CD14-positive monocyte (primary cell): ENCODE measurements at regions not wholly inside any gene's neighbourhood (a gene's known extent, or its start where the extent isn't known, plus 50 kb on each side); places are given as distances from the start of the nearest gene placed in this dataset.

ENCODE experiments used
- DNase-seq, 3 donors: peaks; one replicate each; pipeline ENCODE4 v3.0.0-alpha.2; 2011 to 2022
- H2AFZ ChIP-seq: 2 replicates; pipeline ENCODE4 v1.6.0; 2012; ENCODE audit warnings: mild to moderate bottlenecking, low read depth, low read length, inconsistent platforms; ENCODE audit not compliant: insufficient read depth, poor library complexity, severe bottlenecking
- H3K27ac ChIP-seq, 2 donors: 1 replicate in 1 of 2; 2 replicates in 1 of 2; pipeline ENCODE4 v1.5.1; 2012 to 2013; ENCODE audit warnings: low read length in 2 of 2, control low read depth in 1 of 2, inconsistent platforms in 1 of 2, low read depth in 1 of 2, mild to moderate bottlenecking in 1 of 2
- H3K27me3 ChIP-seq, 2 donors: one replicate each; pipeline versions ENCODE4 v1.6.0 to v1.6.1; 2011 to 2013; ENCODE audit warnings: low read length in 2 of 2; ENCODE audit not compliant: control insufficient read depth in 2 of 2, insufficient read depth in 2 of 2
- H3K36me3 ChIP-seq, 2 donors: replicated peaks in 1 of 2; 1 replicate in 1 of 2; 2 replicates in 1 of 2; pipeline versions ENCODE4 v1.5.1 to v1.6.1; 2012 to 2013; ENCODE audit warnings: low read length in 2 of 2, control low read depth in 1 of 2, inconsistent platforms in 1 of 2, mild to moderate bottlenecking in 1 of 2; ENCODE audit not compliant: insufficient read depth in 2 of 2, control insufficient read depth in 1 of 2
- H3K4me1 ChIP-seq, 2 donors: 1 replicate in 1 of 2; 2 replicates in 1 of 2; pipeline versions ENCODE4 v1.5.1 to v1.6.1; 2012 to 2013; ENCODE audit warnings: low read length in 2 of 2, control low read depth in 1 of 2, inconsistent platforms in 1 of 2, mild to moderate bottlenecking in 1 of 2, moderate library complexity in 1 of 2; ENCODE audit not compliant: insufficient read depth in 2 of 2, control insufficient read depth in 1 of 2
- H3K4me2 ChIP-seq: replicated peaks from 2 replicates; pipeline ENCODE3; 2012; ENCODE audit warnings: low read length, moderate library complexity, mild to moderate bottlenecking; ENCODE audit not compliant: poor library complexity, severe bottlenecking; ENCODE audit errors: extremely low read depth
- H3K4me3 ChIP-seq, 3 experiments: fragments of 200-600 bp in 1 of 3; sonication (generic) in 1 of 3; replicated peaks in 1 of 3; 1 replicate in 2 of 3; 2 replicates in 1 of 3; pipeline ENCODE4 v1.5.1; 2011 to 2013; ENCODE audit warnings: low read length in 3 of 3, mild to moderate bottlenecking in 3 of 3, control low read depth in 2 of 3, low read depth in 2 of 3, inconsistent platforms in 1 of 3, moderate library complexity in 1 of 3
- H3K79me2 ChIP-seq: 2 replicates; pipeline ENCODE4 v1.6.0; 2012; ENCODE audit warnings: mild to moderate bottlenecking, control low read depth, inconsistent platforms, low read length, moderate library complexity; ENCODE audit not compliant: insufficient read depth
- H3K9ac ChIP-seq: 2 replicates; pipeline ENCODE4 v1.6.0; 2017; ENCODE audit warnings: low read length, mild to moderate bottlenecking; ENCODE audit not compliant: insufficient read depth, poor library complexity, severe bottlenecking
- H3K9me3 ChIP-seq, 2 donors: replicated peaks in 1 of 2; 1 replicate in 1 of 2; 2 replicates in 1 of 2; pipeline versions ENCODE4 v1.5.1 to v1.6.1; 2012 to 2013; ENCODE audit warnings: low read length in 2 of 2, control low read depth in 1 of 2; ENCODE audit not compliant: control insufficient read depth in 1 of 2, insufficient read depth in 1 of 2
- H4K20me1 ChIP-seq: 2 replicates; pipeline ENCODE4 v1.6.0; 2012; ENCODE audit warnings: mild to moderate bottlenecking, low read length, control low read depth, moderate library complexity; ENCODE audit not compliant: insufficient read depth
- H3K27ac Mint-ChIP-seq, 7 donors: one replicate each; pipeline ENCODE4 v1.8.0; 2020; ENCODE audit warnings: mild to moderate bottlenecking in 7 of 7, mixed read lengths in 7 of 7, moderate library complexity in 6 of 7, inconsistent platforms in 2 of 7
- H3K27me3 Mint-ChIP-seq, 3 donors: one replicate each; pipeline ENCODE4 v1.8.0; 2021 to 2022; ENCODE audit warnings: low read depth in 3 of 3, mild to moderate bottlenecking in 3 of 3, mixed read lengths in 3 of 3, moderate library complexity in 3 of 3, inconsistent platforms in 1 of 3
- H3K36me3 Mint-ChIP-seq, 2 donors: one replicate each; pipeline ENCODE4 v1.8.0; 2020; ENCODE audit warnings: mixed read lengths in 2 of 2, inconsistent platforms in 1 of 2, mild to moderate bottlenecking in 1 of 2
- H3K4me1 Mint-ChIP-seq: one replicate; pipeline ENCODE4 v1.8.0; 2020; ENCODE audit warnings: mild to moderate bottlenecking, mixed read lengths
- H3K4me3 Mint-ChIP-seq, 2 donors: one replicate each; pipeline ENCODE4 v1.8.0; 2020; ENCODE audit warnings: mild to moderate bottlenecking in 2 of 2, mixed read lengths in 2 of 2, moderate library complexity in 1 of 2
- H3K9me3 Mint-ChIP-seq, 7 donors: one replicate each; pipeline ENCODE4 v1.8.0; 2020 to 2022; ENCODE audit warnings: mixed read lengths in 7 of 7, mild to moderate bottlenecking in 6 of 7, moderate library complexity in 6 of 7, inconsistent platforms in 2 of 7
- CTCF ChIP-seq: fragments of 200-600 bp; IDR thresholded peaks from one replicate; pipeline ENCODE4 v1.8.0; 2022; ENCODE audit warnings: antibody characterized with exemption, mild to moderate bottlenecking
- WGBS: methylation state at CpG from one replicate; pipeline ENCODE4 v1.1.5; 2013; ENCODE audit warnings: missing lambda C conversion rate; ENCODE audit not compliant: insufficient coverage; 5-methylcytosine and 5-hydroxymethylcytosine counted together
- intact Hi-C, 2 donors: fragments of 100-400 bp; cut with micrococcal nuclease; formaldehyde crosslinking; loops; one replicate each; pipeline versions ENCODE4 v1.15.0 to v1.15.1; 2023

- Mint-ChIP-seq H3K27me3 (peaks cover 0 to 6% (median 5%) of the 10 kb centered on the region in 3 donors), H3K27ac (peak overlapping the region in 1 of 7 donors; percentile 50), H3K9me3 (peaks cover 2 to 9% (median 4%) of the 10 kb centered on the region in 7 donors), H3K4me3 (no peak overlapping the region), H3K4me1 (no peaks in the 10 kb centered on the region), H3K36me3 (no peaks in the 10 kb centered on the region)
- Histone ChIP-seq H3K36me3 (no peaks in the 10 kb centered on the region), H3K4me1 (no peaks in the 10 kb centered on the region), H3K27ac (no peak overlapping the region), H3K9me3 (peaks cover 0 to 4% of the 10 kb centered on the region in 2 donors), H3K9ac (no peak overlapping the region), H2AFZ (no peak overlapping the region), H4K20me1 (no peaks in the 10 kb centered on the region), H3K27me3 (no peaks in the 10 kb centered on the region), H3K79me2 (no peaks in the 10 kb centered on the region), H3K4me3 (no peak overlapping the region), H3K4me2 (no peak overlapping the region)
- DNase-seq: no peak
- no peak for TF ChIP-seq CTCF
- intact Hi-C loops: no loop called here
- WGBS: 100% methylated on average over 4 of the region's 6 CpGs
Observed at GRCh38 chr2:234731236-234731635, 220.6 kb upstream of the SH3BP4 start.

GRCh38 chr2:234730066-234730640 is 221.7 kb upstream of the SH3BP4 start:
- no peak overlapping the region for H3K4me3 Mint-ChIP-seq
- H3K27ac Mint-ChIP-seq: no peak overlapping the region
- TF ChIP-seq CTCF: no peak
- H3K4me2 ChIP-seq: no peak overlapping the region
- no peak overlapping the region for H3K4me3 ChIP-seq
- peaks cover 0 to 6% (median 0%) of the 10 kb centered on the region in 7 donors for H3K9me3 Mint-ChIP-seq
- whole genome bisulfite sequencing: 80% methylated on average over 6 of the region's 9 CpGs
- no peak overlapping the region for H3K27ac ChIP-seq
- no peaks in the 10 kb centered on the region for H3K4me1 ChIP-seq
- H2AFZ ChIP-seq: no peak overlapping the region
- no peaks in the 10 kb centered on the region for H3K4me1 Mint-ChIP-seq
- H3K9ac ChIP-seq: no peak overlapping the region
- peaks cover 0 to 3% of the 10 kb centered on the region in 2 donors for H3K9me3 ChIP-seq
- no peaks in the 10 kb centered on the region for H4K20me1 ChIP-seq
- no peak for DNase-seq
- intact Hi-C loops: no loop called here
- no peaks in the 10 kb centered on the region for H3K79me2 ChIP-seq
- peaks cover 0 to 8% (median 3%) of the 10 kb centered on the region in 3 donors for H3K27me3 Mint-ChIP-seq
- H3K27me3 ChIP-seq: no peaks in the 10 kb centered on the region
- no peaks in the 10 kb centered on the region for H3K36me3 Mint-ChIP-seq
- H3K36me3 ChIP-seq: no peaks in the 10 kb centered on the region
